Left lung (tissue), 4 donors: ENCODE measurements at regions not wholly inside any gene's neighbourhood (a gene's known extent, or its start where the extent isn't known, plus 50 kb on each side); places are given as distances from the start of the nearest gene placed in this dataset.

Source experiments
- ATAC-seq: fragments of 200-7000 bp; cut with Tn5 transposase; one replicate; pipeline ENCODE4 v1.9.1; 2020; ENCODE audit warnings: moderate library complexity
- DNase-seq, 4 donors: peaks; one replicate each; pipeline ENCODE4 v3.0.0-alpha.2; 2013 to 2020
- H3K27ac ChIP-seq, 2 donors: fragments of 200-600 bp; sonication (generic) in 1 of 2; one replicate each; pipeline versions ENCODE4 v1.5.0 to v1.8.0; 2020 to 2021
- H3K27me3 ChIP-seq, 2 donors: fragments of 200-600 bp; sonication (generic) in 1 of 2; one replicate each; pipeline versions ENCODE4 v1.5.0 to v1.8.0; 2020 to 2021
- H3K36me3 ChIP-seq, 2 donors: fragments of 200-600 bp; sonication (generic) in 1 of 2; one replicate each; pipeline versions ENCODE4 v1.5.0 to v1.8.0; 2020 to 2021
- H3K4me1 ChIP-seq, 2 donors: fragments of 200-600 bp; one replicate each; pipeline ENCODE4 v1.8.0; 2021
- H3K4me3 ChIP-seq, 2 donors: fragments of 200-600 bp; sonication (generic) in 1 of 2; one replicate each; pipeline versions ENCODE4 v1.5.0 to v1.8.0; 2020 to 2021; ENCODE audit warnings: mild to moderate bottlenecking in 1 of 2
- H3K9me3 ChIP-seq, 2 donors: fragments of 200-600 bp; sonication (generic) in 1 of 2; one replicate each; pipeline versions ENCODE4 v1.5.0 to v1.8.0; 2020 to 2021
- CTCF ChIP-seq, 2 donors: fragments of 200-600 bp; sonication (generic) in 1 of 2; IDR thresholded peaks; one replicate each; pipeline versions ENCODE4 v1.5.0 to v1.8.0; 2021; ENCODE audit warnings: antibody characterized with exemption in 2 of 2
- intact Hi-C, 2 donors: fragments of 100-400 bp; cut with DNase I; formaldehyde crosslinking; loops; one replicate each; pipeline versions ENCODE4 v1.11.2 to v1.14.2; 2022
- donor health status: DM: no; HTN: yes; CAD: no.
- donor health status: DM: no; HTN: no; CAD: no.

- TF ChIP-seq CTCF (IDR thresholded peaks at IDR 0.05) = no peak
- Histone ChIP-seq H3K9me3 (no peaks in the 10 kb centered on the region), H3K4me3 (no peak overlapping the region), H3K36me3 (no peaks in the 10 kb centered on the region), H3K27ac (no peak overlapping the region), H3K27me3 (peaks cover 0 to 5% of the 10 kb centered on the region in 2 donors), H3K4me1 (no peaks in the 10 kb centered on the region)
- ATAC-seq = no peak
- DNase-seq = no peak
- intact Hi-C loops = no loop called here
These were observed 110.0 kb downstream of the GAS1 start for GRCh38 chr9:86837345-86837744.

- intact Hi-C loops = no loop called here
- H3K36me3 ChIP-seq = no peaks in the 10 kb centered on the region
- peaks cover 0 to 5% of the 10 kb centered on the region in 2 donors for H3K27me3 ChIP-seq
- no peak overlapping the region for H3K27ac ChIP-seq
- ATAC-seq (no peak), DNase-seq (no peak)
- no peaks in the 10 kb centered on the region for H3K4me1 ChIP-seq
- H3K4me3 ChIP-seq = no peak overlapping the region
- TF ChIP-seq CTCF (IDR thresholded peaks at IDR 0.05) = no peak
- H3K9me3 ChIP-seq = no peaks in the 10 kb centered on the region
These were observed 110.5 kb downstream of the GAS1 start for GRCh38 chr9:86836797-86837196.

- no peak for TF ChIP-seq CTCF (IDR thresholded peaks at IDR 0.05)
- H3K4me3 ChIP-seq = no peak overlapping the region
- ATAC-seq (no peak), DNase-seq (no peak)
- no peaks in the 10 kb centered on the region for H3K36me3 ChIP-seq
- no peaks in the 10 kb centered on the region for H3K4me1 ChIP-seq
- H3K27me3 ChIP-seq = peaks cover 0 to 5% of the 10 kb centered on the region in 2 donors
- H3K9me3 ChIP-seq = no peaks in the 10 kb centered on the region
- H3K27ac ChIP-seq = no peak overlapping the region
- intact Hi-C loops = no loop called here
These were observed 111.0 kb downstream of the GAS1 start for GRCh38 chr9:86836266-86836665.

GRCh38 chr9:86830356-86830755 lies 117.0 kb downstream of the GAS1 start:
- H3K36me3 ChIP-seq = no peaks in the 10 kb centered on the region
- H3K27me3 ChIP-seq = peaks cover 0 to 10% of the 10 kb centered on the region in 2 donors
- H3K27ac ChIP-seq = no peak overlapping the region
- no peak for ATAC-seq
- TF ChIP-seq CTCF (IDR thresholded peaks at IDR 0.05) = no peak
- intact Hi-C loops = no loop called here
- H3K4me3 ChIP-seq = no peak overlapping the region
- no peaks in the 10 kb centered on the region for H3K4me1 ChIP-seq
- no peak for DNase-seq
- H3K9me3 ChIP-seq = no peaks in the 10 kb centered on the region

GRCh38 chr9:86829496-86830046 lies 117.7 kb downstream of the GAS1 start:
- Histone ChIP-seq H3K4me3 (no peak overlapping the region), H3K9me3 (peaks cover 0 to 4% of the 10 kb centered on the region in 2 donors), H3K36me3 (no peaks in the 10 kb centered on the region), H3K27ac (no peak overlapping the region), H3K27me3 (peaks cover 0 to 10% of the 10 kb centered on the region in 2 donors), H3K4me1 (no peaks in the 10 kb centered on the region)
- intact Hi-C loops = no loop called here
- DNase-seq (no peak), ATAC-seq (no peak)
- no peak for TF ChIP-seq CTCF (IDR thresholded peaks at IDR 0.05)
